C4-2B (cell line): ENCODE measurements at regions not wholly inside any gene's neighbourhood (a gene's known extent, or its start where the extent isn't known, plus 50 kb on each side); places are given as distances from the start of the nearest gene placed in this dataset.

Experiments used
- CTCF ChIP-seq: fragments of 450-650 bp; conservative IDR thresholded peaks from 2 replicates; pipeline ENCODE4 v1.5.1; 2017; ENCODE audit warnings: mild to moderate bottlenecking
- ZFX ChIP-seq: fragments of 450-650 bp; IDR thresholded peaks from 2 replicates; pipeline ENCODE4 v1.6.1; 2017

- TF ChIP-seq CTCF (no peak), ZFX (no peak)
These were observed 70.5 kb upstream of the AHR start for GRCh38 chr7:17227766-17228490.
